HCT116 (cell line): ENCODE measurements at regions not wholly inside any gene's neighbourhood (a gene's known extent, or its start where the extent isn't known, plus 50 kb on each side); places are given as distances from the start of the nearest gene placed in this dataset.

Experiments used
- ATAC-seq: fragments of 200-7000 bp; cut with Tn5 transposase; 2 replicates; pipeline ENCODE4 v1.9.1; 2020; ENCODE audit warnings: mild to moderate bottlenecking, moderate library complexity
- BruUV-seq: library from RNA; stranded (reverse); fragments of 400-500 nt; replicated peaks from 2 replicates; lab custom pipeline; 2021; lab: Mats Ljungman, UMichigan
- CTCF ChIA-PET: fragments of 300-600 bp; sonication (Branson Sonifier 250); formaldehyde crosslinking; loops from one replicate; lab custom pipeline; 2021; ENCODE audit warnings: antibody characterized with exemption; lab: Charles Lee
- POLR2A ChIA-PET: fragments of 300-600, 350-600 bp; sonication (Branson Sonifier 250); formaldehyde crosslinking; loops from one replicate; lab custom pipeline; 2021; ENCODE audit warnings: antibody characterized with exemption; lab: Charles Lee
- RAD21 ChIA-PET, 2 experiments: fragments of 300-600 bp; sonication (Branson Sonifier 250); formaldehyde crosslinking; loops; one replicate each; lab custom pipeline; 2023; ENCODE audit warnings: low total read pairs in 2 of 2; ENCODE audit not compliant: uncharacterized antibody in 2 of 2, unreplicated experiment in 2 of 2, low non-redundant PET in 1 of 2; lab: Charles Lee
- DNase-seq: peaks from one replicate; pipeline ENCODE4 v3.0.0-alpha.2; 2010; ENCODE audit warnings: low read depth, low spot score
- H2AFZ ChIP-seq: fragments of 200-600 bp; shearing (Covaris generic), sonication (generic); 2 replicates; pipeline ENCODE4 v1.6.1; 2017; ENCODE audit warnings: low read depth, mixed run types, mixed read lengths, antibody characterized with exemption, low read length; ENCODE audit not compliant: poor library complexity, severe bottlenecking
- H3K27ac ChIP-seq: 2 replicates; pipeline ENCODE4 v1.5.1; 2012; ENCODE audit warnings: low read depth, low read length
- H3K27me3 ChIP-seq: fragments of 200-600 bp; sonication (generic); 2 replicates; pipeline ENCODE4 v1.6.1; 2016; ENCODE audit warnings: mixed run types, low read length, mixed read lengths; ENCODE audit not compliant: insufficient read depth
- H3K36me3 ChIP-seq, 2 experiments: fragments of 200-500 bp in 1 of 2; fragments of 200-600 bp in 1 of 2; sonication (Bioruptor generic) in 1 of 2; sonication (generic) in 1 of 2; 2 replicates each; pipeline versions ENCODE4 v1.5.1 to v1.6.1; 2014 to 2016; ENCODE audit warnings: low read length in 2 of 2, inconsistent platforms in 1 of 2, mixed read lengths in 1 of 2, mixed run types in 1 of 2; ENCODE audit not compliant: insufficient read depth in 2 of 2, control insufficient read depth in 1 of 2
- H3K4me1 ChIP-seq, 2 experiments: fragments of 200-600 bp in 1 of 2; sonication (generic) in 1 of 2; 2 replicates each; pipeline versions ENCODE4 v1.5.1 to v1.6.1; 2012 to 2017; ENCODE audit warnings: low read length in 2 of 2, inconsistent platforms in 1 of 2, mild to moderate bottlenecking in 1 of 2, mixed read lengths in 1 of 2, mixed run types in 1 of 2, moderate library complexity in 1 of 2; ENCODE audit not compliant: insufficient read depth in 2 of 2, control insufficient read depth in 1 of 2
- H3K4me2 ChIP-seq: fragments of 200-600 bp; sonication (generic); 2 replicates; pipeline ENCODE4 v1.6.1; 2017; ENCODE audit warnings: mixed run types, low read length, mixed read lengths
- H3K4me3 ChIP-seq, 2 experiments: fragments of 200-600 bp in 1 of 2; sonication (generic) in 1 of 2; replicated peaks in 1 of 2; 2 replicates each; pipeline ENCODE4 v1.5.1; 2011 to 2016; ENCODE audit warnings: low read length in 2 of 2, control low read depth in 1 of 2, low read depth in 1 of 2, mild to moderate bottlenecking in 1 of 2, mixed read lengths in 1 of 2, mixed run types in 1 of 2
- H3K79me2 ChIP-seq: fragments of 200-600 bp; sonication (generic); 2 replicates; pipeline ENCODE4 v1.6.1; 2017; ENCODE audit warnings: mild to moderate bottlenecking, mixed run types, low read length, moderate library complexity, mixed read lengths; ENCODE audit not compliant: insufficient read depth
- H3K9ac ChIP-seq: fragments of 200-600 bp; sonication (generic); 2 replicates; pipeline ENCODE4 v1.6.1; 2016; ENCODE audit warnings: low read length, mixed read lengths
- H3K9me2 ChIP-seq: fragments of 200-600 bp; sonication (generic), shearing (Covaris generic); 2 replicates; pipeline ENCODE4 v1.6.1; 2017; ENCODE audit warnings: mixed run types, mild to moderate bottlenecking, moderate library complexity; ENCODE audit not compliant: insufficient read depth
- H3K9me3 ChIP-seq, 2 experiments: fragments of 200-500 bp in 1 of 2; fragments of 200-600 bp in 1 of 2; sonication (Bioruptor generic) in 1 of 2; sonication (generic) in 1 of 2; 2 replicates each; pipeline ENCODE4 v1.6.1; 2014 to 2017; ENCODE audit warnings: low read length in 2 of 2, mixed read lengths in 2 of 2, inconsistent platforms in 1 of 2, low read depth in 1 of 2, mild to moderate bottlenecking in 1 of 2, mixed run types in 1 of 2, moderate library complexity in 1 of 2; ENCODE audit not compliant: control insufficient read depth in 1 of 2, insufficient read depth in 1 of 2
- H4K20me1 ChIP-seq: fragments of 200-600 bp; sonication (generic), shearing (Covaris generic); 2 replicates; pipeline ENCODE4 v1.6.1; 2017; ENCODE audit warnings: mixed run types, mild to moderate bottlenecking, moderate library complexity; ENCODE audit not compliant: insufficient read depth
- CEBPB ChIP-seq: IDR thresholded peaks from 2 replicates; pipeline ENCODE4 v1.6.1; 2012; ENCODE audit warnings: low read depth
- CTCF ChIP-seq, 3 experiments: fragments of 200-600 bp in 1 of 3; sonication (generic) in 1 of 3; IDR thresholded peaks in 2 of 3; conservative IDR thresholded peaks in 1 of 3; 2 replicates each; pipeline ENCODE4 v1.5.1; 2012 to 2017; ENCODE audit warnings: low read depth in 2 of 3, low read length in 2 of 3, antibody characterized with exemption in 1 of 3, borderline replicate concordance in 1 of 3, control low read depth in 1 of 3, mild to moderate bottlenecking in 1 of 3, mixed read lengths in 1 of 3, mixed run types in 1 of 3, moderate library complexity in 1 of 3; ENCODE audit not compliant: insufficient read depth in 1 of 3
- MAX ChIP-seq: IDR thresholded peaks from 2 replicates; pipeline ENCODE4 v1.6.1; 2012
- POLR2A ChIP-seq: IDR thresholded peaks from 2 replicates; pipeline ENCODE4 v1.7.0; 2011; ENCODE audit warnings: borderline replicate concordance; ENCODE audit not compliant: insufficient read depth, insufficient read length; ENCODE audit errors: extremely low read depth
- POLR2AphosphoS5 ChIP-seq: IDR thresholded peaks from 2 replicates; pipeline ENCODE4 v1.6.1; 2011; ENCODE audit warnings: mild to moderate bottlenecking, low read depth, low read length, moderate library complexity
- SIN3A ChIP-seq: IDR thresholded peaks from 2 replicates; pipeline ENCODE4 v1.6.1; 2012; ENCODE audit warnings: low read depth
- SP1 ChIP-seq: IDR thresholded peaks from 2 replicates; pipeline ENCODE4 v1.6.1; 2012; ENCODE audit warnings: low read depth
- TCF7L2 ChIP-seq: IDR thresholded peaks from 2 replicates; pipeline ENCODE4 v1.7.0; 2011; ENCODE audit warnings: borderline replicate concordance, inconsistent platforms; ENCODE audit not compliant: insufficient read depth, insufficient read length; ENCODE audit errors: extremely low read depth
- YY1 ChIP-seq: IDR thresholded peaks from 2 replicates; pipeline ENCODE4 v1.6.1; 2011; ENCODE audit warnings: low read length, low read depth, moderate library complexity, mild to moderate bottlenecking; ENCODE audit not compliant: insufficient replicate concordance; ENCODE audit errors: extremely low read depth
- ZBTB33 ChIP-seq: IDR thresholded peaks from 2 replicates; pipeline ENCODE4 v1.6.1; 2011; ENCODE audit warnings: mild to moderate bottlenecking, low read length, moderate library complexity; ENCODE audit not compliant: insufficient replicate concordance; ENCODE audit errors: extremely low read depth
- ZFX ChIP-seq: fragments of 450-650 bp; IDR thresholded peaks from 2 replicates; pipeline ENCODE4 v1.6.1; 2017
- ZNF274 ChIP-seq: fragments of 200-500 bp; sonication (Bioruptor generic); IDR thresholded peaks from 2 replicates; pipeline ENCODE4 v1.6.1; 2014; ENCODE audit warnings: mild to moderate bottlenecking, low read depth, low read length, inconsistent platforms
- intact Hi-C: fragments of 100-400 bp; cut with micrococcal nuclease; formaldehyde crosslinking; loops from 2 replicates; pipeline ENCODE4 v1.10.0; 2022

DNA sequence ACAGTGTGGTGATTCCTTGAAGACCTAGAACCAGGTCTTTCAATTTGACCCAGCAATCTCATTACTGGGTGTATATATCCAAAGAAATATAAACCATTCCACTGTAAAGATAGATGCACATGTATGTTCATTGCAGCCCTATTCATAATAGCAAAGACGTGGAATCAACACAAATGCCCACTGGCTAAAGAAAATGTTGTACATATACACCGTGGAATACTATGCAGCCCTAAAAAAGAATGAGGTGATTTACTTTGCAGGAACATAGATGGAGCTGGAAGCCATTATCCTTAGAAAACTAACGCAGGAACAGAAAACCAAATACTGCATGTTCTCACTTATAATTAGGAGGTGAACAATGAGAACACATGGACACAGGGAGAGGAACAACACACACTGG, 278.0 kb upstream of the KCND2 start:
- no peaks in the 10 kb centered on the region for H3K27me3 ChIP-seq
- no peaks in the 10 kb centered on the region for H3K79me2 ChIP-seq
- no peak overlapping the region for H3K27ac ChIP-seq
- ChIA-PET CTCF (no interaction called here), POLR2A (no interaction called here), RAD21 (no interaction called here)
- TF ChIP-seq CEBPB, result no peak
- no peak for TF ChIP-seq MAX
- TF ChIP-seq ZFX, result no peak
- TF ChIP-seq ZBTB33, result no peak
- no peak for TF ChIP-seq YY1
- no peak for TF ChIP-seq POLR2AphosphoS5
- TF ChIP-seq TCF7L2, result no peak
- TF ChIP-seq SIN3A, result no peak
- TF ChIP-seq SP1, result no peak
- TF ChIP-seq POLR2A, result no peak
- TF ChIP-seq ZNF274, result no peak
- TF ChIP-seq CTCF (IDR thresholded peaks at IDR 0.05 in 2 of 3, conservative IDR thresholded peaks at IDR 0.05 in 1 of 3; ENCODE audit: borderline replicate concordance in 1 of 3, insufficient read depth in 1 of 3, low read depth in 2 of 3, low read length in 2 of 3), result no peak
- no peaks in the 10 kb centered on the region for H3K9me2 ChIP-seq
- no peak overlapping the region for H3K4me2 ChIP-seq
- H3K36me3 ChIP-seq, result no peaks in the 10 kb centered on the region
- no peaks in the 10 kb centered on the region for H4K20me1 ChIP-seq
- no peak overlapping the region for H3K4me3 ChIP-seq
- no peak overlapping the region for H3K9ac ChIP-seq
- no peak for DNase-seq
- BruUV-seq, result no TSS peak
- H3K9me3 ChIP-seq, result no peaks in the 10 kb centered on the region
- ATAC-seq, result no peak
- intact Hi-C loops, result no loop called here
- H3K4me1 ChIP-seq, result no peaks in the 10 kb centered on the region
- H2AFZ ChIP-seq, result no peak overlapping the region
